ENCODE measurements at regions not wholly inside any gene's neighbourhood (a gene's known extent, or its start where the extent isn't known, plus 50 kb on each side); places are given as distances from the start of the nearest gene placed in this dataset.
A peak's percentile ranks its signal among the peaks of the same experiment; 100 is the strongest.

DNA sequence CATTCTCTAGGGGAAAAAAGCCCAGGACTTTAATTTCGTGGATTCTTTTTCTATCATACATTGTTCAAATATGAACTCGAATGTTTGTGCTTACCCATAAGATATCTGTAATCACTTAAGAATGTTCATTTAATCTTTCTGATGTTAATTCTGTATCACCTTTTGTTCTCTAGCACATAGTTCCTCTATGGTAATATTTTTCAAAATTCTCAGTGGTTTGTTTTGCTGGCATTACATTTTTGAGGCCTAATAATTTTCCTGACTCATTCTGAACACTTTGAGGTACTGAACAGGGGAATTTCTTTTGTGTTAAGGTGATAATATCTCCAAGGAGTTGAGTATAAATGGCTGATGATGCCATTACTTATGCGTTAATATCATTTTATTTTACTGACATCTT lies 490.7 kb upstream of the PITX2 start:
- TF ChIP-seq, protein P1, sequence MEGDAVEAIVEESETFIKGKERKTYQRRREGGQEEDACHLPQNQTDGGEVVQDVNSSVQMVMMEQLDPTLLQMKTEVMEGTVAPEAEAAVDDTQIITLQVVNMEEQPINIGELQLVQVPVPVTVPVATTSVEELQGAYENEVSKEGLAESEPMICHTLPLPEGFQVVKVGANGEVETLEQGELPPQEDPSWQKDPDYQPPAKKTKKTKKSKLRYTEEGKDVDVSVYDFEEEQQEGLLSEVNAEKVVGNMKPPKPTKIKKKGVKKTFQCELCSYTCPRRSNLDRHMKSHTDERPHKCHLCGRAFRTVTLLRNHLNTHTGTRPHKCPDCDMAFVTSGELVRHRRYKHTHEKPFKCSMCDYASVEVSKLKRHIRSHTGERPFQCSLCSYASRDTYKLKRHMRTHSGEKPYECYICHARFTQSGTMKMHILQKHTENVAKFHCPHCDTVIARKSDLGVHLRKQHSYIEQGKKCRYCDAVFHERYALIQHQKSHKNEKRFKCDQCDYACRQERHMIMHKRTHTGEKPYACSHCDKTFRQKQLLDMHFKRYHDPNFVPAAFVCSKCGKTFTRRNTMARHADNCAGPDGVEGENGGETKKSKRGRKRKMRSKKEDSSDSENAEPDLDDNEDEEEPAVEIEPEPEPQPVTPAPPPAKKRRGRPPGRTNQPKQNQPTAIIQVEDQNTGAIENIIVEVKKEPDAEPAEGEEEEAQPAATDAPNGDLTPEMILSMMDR (IDR thresholded peaks at IDR 0.05; ENCODE audit: insufficient read depth, missing control alignments), result no peak
- no peak for DNase-seq (ENCODE audit: insufficient read length, low spot score)
- FAIRE-seq, result no peak

GRCh38 chr4:111115881-111116280 lies 493.0 kb upstream of the PITX2 start:
- peak; percentile 14 for DNase-seq (ENCODE audit: insufficient read length, low spot score)
- no peak for FAIRE-seq
- TF ChIP-seq, protein P1 (IDR thresholded peaks at IDR 0.05; ENCODE audit: insufficient read depth, missing control alignments), result no peak

DNA sequence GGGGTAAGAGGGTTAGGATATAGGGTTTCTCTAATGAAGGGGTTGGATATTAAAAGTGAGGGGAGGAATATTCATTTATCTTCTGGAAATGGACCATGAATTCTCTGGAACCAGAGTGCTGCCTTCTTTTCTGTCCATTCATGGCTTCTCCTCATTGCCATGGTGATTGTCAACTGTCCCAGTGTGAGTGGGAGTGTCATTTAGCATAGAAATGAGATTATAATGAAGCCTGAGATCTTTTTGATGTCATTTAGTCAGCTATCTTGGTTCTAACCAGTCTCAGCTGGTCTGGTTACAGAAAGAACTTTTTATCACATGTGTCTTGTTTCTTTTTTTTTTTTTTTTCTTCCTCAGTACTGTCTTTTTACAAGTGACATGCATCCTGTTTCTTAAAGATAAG lies 497.3 kb upstream of the PITX2 start:
- no peak for DNase-seq (ENCODE audit: insufficient read length, low spot score)
- TF ChIP-seq, protein P1 (IDR thresholded peaks at IDR 0.05; ENCODE audit: insufficient read depth, missing control alignments), result no peak
- FAIRE-seq, result no peak

GRCh38 chr4:111126340-111126739 lies 503.5 kb upstream of the PITX2 start:
- FAIRE-seq (no peak), DNase-seq (ENCODE audit: insufficient read length, low spot score) (no peak)

GRCh38 chr4:111127841-111128240 lies 505.0 kb upstream of the PITX2 start:
- FAIRE-seq (no peak), DNase-seq (ENCODE audit: insufficient read length, low spot score) (no peak)
- TF ChIP-seq, protein P1 (IDR thresholded peaks at IDR 0.05; ENCODE audit: insufficient read depth, missing control alignments), result no peak

More at GRCh38 chr4:111126340-111126739, 503.5 kb upstream of the PITX2 start:
- TF ChIP-seq, protein P1 (IDR thresholded peaks at IDR 0.05; ENCODE audit: insufficient read depth, missing control alignments), result no peak

GRCh38 chr4:111128327-111128726 lies 505.4 kb upstream of the PITX2 start:
- DNase-seq (ENCODE audit: insufficient read length, low spot score) (no peak), FAIRE-seq (no peak)
- TF ChIP-seq, protein P1 (IDR thresholded peaks at IDR 0.05; ENCODE audit: insufficient read depth, missing control alignments), result no peak

- TF ChIP-seq, protein P1 (IDR thresholded peaks at IDR 0.05; ENCODE audit: insufficient read depth, missing control alignments), result peak; percentile 41
- DNase-seq (ENCODE audit: insufficient read length, low spot score), result no peak
- no peak for FAIRE-seq
These were observed 513.6 kb upstream of the PITX2 start for GRCh38 chr4:111136438-111136837.
